Activated T-cell treated with anti-CD3 and anti-CD28 coated beads, Interleukin-2, amount 50 U/mL, for 24 hours (primary cell): ENCODE measurements at regions not wholly inside any gene's neighbourhood (a gene's known extent, or its start where the extent isn't known, plus 50 kb on each side); places are given as distances from the start of the nearest gene placed in this dataset.

Source experiments
- DNase-seq: peaks from one replicate; pipeline ENCODE4 v3.0.0-alpha.2; 2020
- H3K27ac Mint-ChIP-seq: 2 replicates; pipeline ENCODE4 v1.8.0; 2020; ENCODE audit warnings: mild to moderate bottlenecking, mixed read lengths
- H3K27me3 Mint-ChIP-seq: 2 replicates; pipeline ENCODE4 v1.8.0; 2020; ENCODE audit warnings: mixed read lengths
- H3K36me3 Mint-ChIP-seq: 2 replicates; pipeline ENCODE4 v1.8.0; 2020; ENCODE audit warnings: low read depth, mixed read lengths
- H3K4me1 Mint-ChIP-seq: 2 replicates; pipeline ENCODE4 v1.8.0; 2020; ENCODE audit warnings: low read depth, mixed read lengths
- H3K4me3 Mint-ChIP-seq: 2 replicates; pipeline ENCODE4 v1.8.0; 2020; ENCODE audit warnings: mild to moderate bottlenecking, moderate library complexity, mixed read lengths
- H3K9me3 Mint-ChIP-seq: 2 replicates; pipeline ENCODE4 v1.8.0; 2020; ENCODE audit warnings: mixed read lengths

DNA sequence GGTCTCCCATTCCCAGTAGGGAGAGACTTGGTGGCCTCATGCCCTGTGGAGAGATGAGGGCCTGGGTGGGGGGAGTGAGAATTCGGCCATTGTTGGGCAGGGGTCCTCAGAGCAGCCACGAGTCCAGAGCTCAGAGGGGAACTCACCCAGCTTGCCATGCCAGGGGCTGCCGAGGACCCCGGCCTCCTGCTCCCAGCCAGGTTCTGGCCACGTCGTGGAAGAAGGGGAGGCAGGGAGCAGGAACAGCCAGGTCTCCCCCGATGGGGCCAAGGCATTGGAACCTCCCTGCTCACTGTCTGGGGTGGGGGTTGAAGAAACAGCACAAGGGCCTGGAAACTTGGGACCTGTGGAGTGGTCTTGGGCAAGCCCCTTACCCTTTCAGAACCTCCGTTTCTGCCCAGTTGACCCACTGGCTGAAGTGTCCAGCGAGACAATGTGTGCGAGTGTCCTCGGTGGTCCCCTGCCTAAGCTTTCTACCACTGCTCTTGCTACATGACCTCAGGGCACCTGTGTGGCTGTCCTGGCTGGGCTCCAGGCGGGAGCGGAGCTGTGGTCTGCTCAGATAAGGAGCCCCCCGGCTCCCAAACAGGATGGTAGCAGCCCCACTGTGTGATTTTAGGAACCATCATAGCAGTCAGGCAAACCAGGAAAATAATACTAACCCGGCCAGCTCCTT lies 74.7 kb upstream of the WNT11 start:
- DNase-seq = no peak
- H3K4me3 Mint-ChIP-seq = no peak overlapping the region
- no peaks in the 10 kb centered on the region for H3K4me1 Mint-ChIP-seq
- H3K36me3 Mint-ChIP-seq = no peaks in the 10 kb centered on the region
- no peaks in the 10 kb centered on the region for H3K9me3 Mint-ChIP-seq
- H3K27me3 Mint-ChIP-seq = no peaks in the 10 kb centered on the region
- no peak overlapping the region for H3K27ac Mint-ChIP-seq

DNA sequence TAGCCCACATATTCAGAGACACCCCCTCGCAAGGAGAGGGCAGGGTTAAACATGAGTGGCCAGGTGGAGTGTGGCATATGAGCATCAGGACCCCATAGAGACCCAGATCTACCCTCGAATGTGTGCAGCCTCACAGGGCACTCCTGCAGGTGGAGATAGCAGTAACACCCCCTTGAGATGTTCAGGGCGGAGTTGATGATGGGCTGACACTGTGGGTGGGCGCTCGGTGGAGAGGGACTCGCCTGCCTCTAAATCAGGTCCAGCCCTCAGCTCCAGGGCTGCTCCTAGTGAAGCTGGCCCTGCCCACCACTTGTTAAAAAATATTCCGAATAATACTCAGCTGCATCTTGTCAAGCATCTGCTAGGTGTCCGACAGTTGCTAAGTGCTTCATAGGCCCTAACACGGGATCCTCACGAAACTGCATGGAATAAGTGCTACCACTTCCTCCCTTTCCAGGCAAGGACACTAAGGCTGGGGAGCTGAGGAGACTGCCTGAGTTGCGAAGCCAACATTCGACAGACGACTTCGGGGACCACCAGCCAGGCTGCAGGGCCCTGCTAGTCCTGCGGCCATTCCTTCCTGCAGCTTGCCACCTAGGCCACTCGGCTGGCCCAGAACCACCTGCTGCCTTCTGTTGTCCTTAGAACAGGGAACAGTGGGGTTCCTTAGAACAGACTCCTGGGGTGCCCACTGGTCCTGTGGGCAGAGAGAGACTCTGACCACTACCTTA lies 74.0 kb upstream of the WNT11 start:
- H3K4me3 Mint-ChIP-seq = no peak overlapping the region
- no peak overlapping the region for H3K27ac Mint-ChIP-seq
- no peaks in the 10 kb centered on the region for H3K27me3 Mint-ChIP-seq

DNA sequence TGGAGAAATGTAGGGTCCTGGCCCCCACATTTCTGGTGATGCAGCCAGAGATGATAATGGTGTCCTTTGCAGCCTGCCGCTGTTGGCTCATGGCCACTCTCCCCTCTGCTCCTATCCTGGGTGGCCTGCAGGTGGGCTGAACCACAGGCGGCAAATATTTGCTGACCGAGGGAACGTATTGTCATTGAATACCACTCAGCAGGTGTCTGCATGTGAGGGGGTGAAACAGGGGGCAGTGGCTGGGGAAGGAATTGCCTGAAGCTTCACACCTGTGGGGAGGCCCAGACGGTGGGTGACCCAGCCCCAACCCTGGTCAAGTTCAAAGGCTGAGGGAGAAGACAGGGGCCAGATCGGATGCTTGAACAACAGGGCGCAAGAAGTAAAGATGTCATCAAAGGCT lies 73.3 kb upstream of the WNT11 start:
- no peak for DNase-seq
- Mint-ChIP-seq H3K4me3 (no peak overlapping the region), H3K9me3 (no peaks in the 10 kb centered on the region), H3K27ac (no peak overlapping the region), H3K36me3 (no peaks in the 10 kb centered on the region), H3K27me3 (no peaks in the 10 kb centered on the region), H3K4me1 (no peaks in the 10 kb centered on the region)

More for the DNA sequence above, 74.0 kb upstream of the WNT11 start:
- H3K36me3 Mint-ChIP-seq = no peaks in the 10 kb centered on the region
- no peaks in the 10 kb centered on the region for H3K9me3 Mint-ChIP-seq
- H3K4me1 Mint-ChIP-seq = no peaks in the 10 kb centered on the region
- DNase-seq = no peak

DNA sequence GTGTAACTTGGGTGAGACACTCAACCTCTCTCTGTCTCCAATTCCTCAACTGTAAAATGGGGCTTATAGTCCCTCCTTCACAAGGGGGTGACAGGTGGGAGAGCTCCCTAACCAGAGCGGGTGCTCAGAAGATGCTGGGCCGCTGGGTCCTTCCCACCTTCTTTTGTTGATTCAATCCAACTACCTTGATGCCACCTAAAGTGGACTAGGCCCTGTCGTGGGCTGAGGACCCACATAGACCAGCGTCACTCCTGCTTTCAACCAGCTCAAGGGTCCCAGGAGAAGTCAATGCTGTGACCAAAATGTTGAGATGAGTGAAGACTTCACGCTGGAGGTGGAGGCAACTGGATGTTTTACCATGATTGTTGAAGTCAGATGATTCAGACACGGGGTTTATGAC lies 72.7 kb upstream of the WNT11 start:
- DNase-seq = no peak
- no peak overlapping the region for H3K4me3 Mint-ChIP-seq
- no peaks in the 10 kb centered on the region for H3K36me3 Mint-ChIP-seq
- H3K27ac Mint-ChIP-seq = no peak overlapping the region
- H3K4me1 Mint-ChIP-seq = no peaks in the 10 kb centered on the region
- no peaks in the 10 kb centered on the region for H3K27me3 Mint-ChIP-seq
- no peaks in the 10 kb centered on the region for H3K9me3 Mint-ChIP-seq

DNA sequence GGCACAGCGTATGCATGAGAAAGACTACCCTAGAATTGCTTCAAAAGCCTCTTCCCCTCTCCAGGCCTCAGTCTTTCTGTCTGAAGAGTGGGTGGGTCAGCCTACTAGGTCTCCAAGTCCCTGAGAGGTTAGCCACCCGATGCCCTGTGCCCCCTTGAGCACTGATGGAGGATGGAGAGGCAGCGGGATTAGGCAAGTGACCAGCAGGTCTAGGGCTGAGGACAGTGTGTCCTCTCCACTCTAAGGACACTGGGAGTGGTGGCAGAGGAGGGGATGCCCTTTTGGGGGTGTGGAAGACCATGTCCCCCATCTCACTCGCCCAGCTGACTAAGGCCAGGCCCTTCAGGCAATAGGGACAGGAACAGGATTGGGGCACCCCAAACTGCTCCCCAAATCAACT lies 72.2 kb upstream of the WNT11 start:
- H3K36me3 Mint-ChIP-seq = no peaks in the 10 kb centered on the region
- H3K4me3 Mint-ChIP-seq = no peak overlapping the region
- H3K9me3 Mint-ChIP-seq = no peaks in the 10 kb centered on the region
- no peak for DNase-seq
- H3K27ac Mint-ChIP-seq = no peak overlapping the region
- H3K4me1 Mint-ChIP-seq = no peaks in the 10 kb centered on the region
- H3K27me3 Mint-ChIP-seq = no peaks in the 10 kb centered on the region

DNA sequence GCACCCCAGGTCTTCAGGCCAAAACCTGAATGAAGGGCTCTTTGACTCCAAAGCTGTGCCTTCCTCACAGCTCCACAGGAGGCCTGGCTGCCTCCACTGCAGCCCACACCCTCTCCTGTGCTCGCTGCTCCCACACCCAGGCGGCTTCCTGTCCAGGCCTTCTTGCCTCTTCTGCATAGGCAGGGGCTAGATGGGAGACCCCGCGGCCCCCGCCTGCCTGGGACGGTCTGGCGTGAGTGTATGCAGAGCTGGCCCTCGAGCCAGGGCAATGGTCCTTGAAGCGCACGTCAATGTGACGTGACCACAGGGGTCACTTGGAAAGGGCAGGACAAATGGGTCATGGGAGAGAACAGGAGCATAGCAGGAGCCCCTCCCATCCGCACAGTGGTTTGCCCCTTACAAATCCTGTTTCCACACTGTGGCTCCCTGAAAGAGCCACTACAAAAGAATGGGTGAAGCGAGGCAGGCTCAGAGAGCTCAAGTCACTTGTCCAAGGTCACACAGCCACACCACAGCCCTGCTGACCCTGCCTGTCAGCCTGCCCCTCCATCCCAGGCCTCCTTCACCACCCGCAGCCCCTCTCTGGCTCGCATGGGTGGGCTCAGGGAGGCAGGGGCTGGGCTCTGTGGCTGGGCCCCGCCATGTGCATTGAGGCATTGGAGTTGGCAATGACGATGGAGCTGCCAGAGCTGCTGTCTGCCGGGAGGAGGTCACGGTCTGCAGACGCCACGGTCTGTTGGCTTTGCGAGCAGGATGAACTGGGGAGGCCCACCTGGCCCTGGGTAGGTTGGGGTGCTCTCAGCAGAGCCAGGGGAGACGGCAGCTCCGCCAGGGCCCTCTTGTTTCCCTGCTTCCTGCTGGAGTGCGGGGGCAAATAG lies 71.2 kb upstream of the WNT11 start:
- Mint-ChIP-seq H3K4me3 (no peak overlapping the region), H3K36me3 (no peaks in the 10 kb centered on the region), H3K4me1 (no peaks in the 10 kb centered on the region), H3K27ac (no peak overlapping the region), H3K27me3 (no peaks in the 10 kb centered on the region), H3K9me3 (no peaks in the 10 kb centered on the region)
- no peak for DNase-seq

DNA sequence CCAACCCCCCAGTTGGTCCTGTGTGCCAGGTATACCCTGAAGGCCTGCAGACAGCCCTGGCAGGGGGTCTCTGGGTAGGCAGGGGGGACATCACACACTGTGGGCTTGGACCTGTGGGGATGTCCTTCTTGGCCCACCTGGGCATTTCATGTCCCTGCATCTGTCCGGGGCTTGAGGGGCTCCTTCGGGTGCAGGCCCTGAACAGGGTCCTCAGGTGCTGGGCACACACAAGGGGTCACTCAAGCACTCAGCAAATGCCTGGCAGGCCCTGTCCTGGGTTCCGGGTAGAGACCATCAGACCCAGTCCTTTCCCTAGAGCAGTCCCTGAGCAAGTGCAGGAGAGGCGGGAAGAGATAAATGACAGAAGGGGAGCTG lies 70.5 kb upstream of the WNT11 start:
- no peaks in the 10 kb centered on the region for H3K27me3 Mint-ChIP-seq
- no peaks in the 10 kb centered on the region for H3K36me3 Mint-ChIP-seq
- H3K9me3 Mint-ChIP-seq = no peaks in the 10 kb centered on the region
- no peaks in the 10 kb centered on the region for H3K4me1 Mint-ChIP-seq
- DNase-seq = no peak
- no peak overlapping the region for H3K27ac Mint-ChIP-seq
- H3K4me3 Mint-ChIP-seq = no peak overlapping the region

DNA sequence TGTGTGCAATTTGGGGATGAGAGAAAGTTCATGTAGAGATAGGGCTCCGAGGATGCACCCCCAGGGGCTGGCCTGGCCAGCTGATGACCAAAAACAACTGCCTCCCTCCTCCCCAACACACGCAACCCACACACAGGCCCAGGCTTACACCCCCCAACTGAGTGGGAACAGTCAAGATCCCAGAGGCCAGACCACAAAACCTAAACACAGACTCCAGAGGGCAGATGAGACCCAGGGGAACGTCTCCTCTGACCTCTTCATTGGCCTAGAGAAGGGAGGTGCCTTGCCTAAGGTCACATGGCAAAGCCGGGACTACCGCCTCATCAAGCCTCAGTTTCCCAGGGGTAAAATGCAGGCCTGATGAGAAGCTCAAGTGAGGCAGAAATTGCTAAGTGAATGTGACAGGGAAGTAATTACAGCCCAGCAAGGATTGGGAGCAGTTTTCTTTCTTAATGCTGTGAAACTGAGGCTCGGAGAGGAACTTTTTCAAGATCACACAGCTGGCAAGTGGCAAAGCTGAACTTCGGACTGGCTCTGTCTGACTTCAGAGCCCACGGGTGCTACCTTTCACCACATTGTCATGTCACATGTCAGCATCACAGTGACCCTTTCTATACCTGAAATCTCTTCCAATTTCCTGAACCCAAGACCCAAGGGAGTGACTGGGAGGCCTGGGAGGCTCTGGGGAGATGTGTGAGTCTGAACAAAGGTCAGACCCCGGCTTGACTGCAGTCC lies 69.9 kb upstream of the WNT11 start:
- Mint-ChIP-seq H3K27ac (no peak overlapping the region), H3K27me3 (no peaks in the 10 kb centered on the region), H3K4me3 (no peak overlapping the region), H3K9me3 (no peaks in the 10 kb centered on the region), H3K4me1 (no peaks in the 10 kb centered on the region), H3K36me3 (no peaks in the 10 kb centered on the region)
- no peak for DNase-seq

DNA sequence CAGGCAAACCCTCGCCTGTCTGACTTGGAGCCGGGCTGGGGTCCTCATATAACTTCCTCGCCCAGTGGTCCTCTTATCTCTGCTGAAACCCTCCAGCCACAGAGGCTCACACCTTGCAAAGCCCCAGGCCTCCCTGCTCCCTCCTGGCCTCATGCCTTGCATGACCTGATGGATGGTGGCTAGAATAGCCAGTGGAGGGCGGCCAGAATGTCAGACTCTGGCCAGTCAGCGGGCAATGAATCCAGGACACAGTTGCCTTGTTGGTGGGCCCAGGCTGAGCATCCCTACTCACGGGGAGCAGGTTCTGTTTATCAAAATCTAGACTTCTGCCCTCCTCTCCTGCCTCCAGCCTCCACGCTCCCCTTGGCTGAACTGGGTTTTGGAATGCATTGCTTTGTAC lies 69.1 kb upstream of the WNT11 start:
- Mint-ChIP-seq H3K4me1 (no peaks in the 10 kb centered on the region), H3K27me3 (no peaks in the 10 kb centered on the region), H3K27ac (no peak overlapping the region)

DNA sequence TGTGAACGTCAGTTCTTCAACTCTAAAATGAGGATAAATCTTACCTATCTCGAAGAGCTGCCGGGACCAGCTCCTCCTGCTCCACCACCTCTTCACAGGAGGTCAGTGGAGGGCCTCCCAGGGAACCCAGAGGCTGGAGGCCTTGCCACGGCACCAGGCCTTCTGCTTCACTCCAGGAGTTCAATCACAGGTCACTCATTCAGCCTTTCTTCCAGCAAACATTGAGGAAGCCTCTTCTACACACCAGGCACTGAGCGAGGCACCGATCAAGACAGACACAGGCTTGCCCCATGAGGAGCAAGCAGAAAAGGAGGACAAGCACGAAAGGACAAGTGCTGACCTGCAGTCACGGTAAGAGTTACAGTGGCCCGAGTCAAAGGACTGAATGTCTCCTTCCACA lies 64.8 kb upstream of the WNT11 start:
- Mint-ChIP-seq H3K4me3 (no peak overlapping the region), H3K36me3 (no peaks in the 10 kb centered on the region), H3K27ac (no peak overlapping the region), H3K9me3 (no peaks in the 10 kb centered on the region), H3K27me3 (no peaks in the 10 kb centered on the region), H3K4me1 (no peaks in the 10 kb centered on the region)
- DNase-seq = no peak

More for the DNA sequence above, 69.1 kb upstream of the WNT11 start:
- Mint-ChIP-seq H3K4me3 (no peak overlapping the region), H3K9me3 (no peaks in the 10 kb centered on the region), H3K36me3 (no peaks in the 10 kb centered on the region)
- DNase-seq = no peak

DNA sequence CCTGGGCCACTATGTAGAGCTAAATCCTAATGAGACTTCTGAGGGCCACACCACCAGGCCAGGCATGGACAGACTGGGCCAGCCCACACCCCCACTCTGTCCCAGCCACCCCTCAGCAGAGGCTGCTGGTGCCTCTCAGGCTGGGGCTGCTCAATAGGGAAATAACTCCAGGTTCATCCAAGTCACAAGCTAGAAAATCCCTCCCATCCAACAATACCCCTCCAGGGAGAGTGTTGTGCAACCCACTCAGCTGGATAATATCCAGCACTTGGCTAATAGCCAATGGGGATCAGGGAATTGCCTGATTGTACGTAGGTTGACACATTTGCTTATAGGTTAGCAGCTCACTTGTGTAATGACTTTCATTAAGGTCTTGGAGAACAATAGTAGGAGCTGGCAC lies 64.1 kb upstream of the WNT11 start:
- Mint-ChIP-seq H3K4me1 (no peaks in the 10 kb centered on the region), H3K27ac (no peak overlapping the region), H3K4me3 (no peak overlapping the region), H3K36me3 (no peaks in the 10 kb centered on the region), H3K27me3 (no peaks in the 10 kb centered on the region), H3K9me3 (no peaks in the 10 kb centered on the region)
- no peak for DNase-seq

DNA sequence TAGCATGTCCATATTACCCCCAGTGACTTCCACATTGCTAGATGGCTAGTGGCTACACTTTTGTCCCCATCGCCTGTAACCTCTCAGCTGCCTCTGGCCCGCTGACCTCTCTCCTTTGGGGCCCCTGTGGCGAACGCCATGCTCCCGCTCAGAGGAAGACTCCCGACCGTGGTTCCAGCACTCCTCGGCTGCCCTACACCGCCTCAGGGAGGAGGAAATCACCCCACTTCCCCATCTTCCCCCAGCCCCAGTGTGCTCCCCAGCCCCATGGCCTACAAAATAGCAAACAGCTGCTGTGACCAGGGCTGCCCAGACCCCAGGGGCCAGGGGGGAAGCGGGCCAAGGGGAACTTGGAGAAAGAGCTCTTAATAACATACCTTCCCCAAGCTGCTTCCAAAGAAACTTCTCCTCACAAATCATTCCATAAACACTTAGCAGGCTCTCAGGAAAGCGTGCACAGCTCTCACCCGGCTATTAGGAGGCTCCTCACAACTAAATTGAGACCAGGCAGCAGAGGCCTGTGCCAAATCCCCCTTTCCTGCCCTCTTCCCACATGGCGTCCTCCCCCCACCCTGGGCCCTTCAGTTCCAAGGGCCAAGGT lies 63.5 kb upstream of the WNT11 start:
- no peaks in the 10 kb centered on the region for H3K27me3 Mint-ChIP-seq
- H3K27ac Mint-ChIP-seq = no peak overlapping the region
- no peak for DNase-seq
- H3K4me3 Mint-ChIP-seq = no peak overlapping the region
- no peaks in the 10 kb centered on the region for H3K9me3 Mint-ChIP-seq
- H3K36me3 Mint-ChIP-seq = no peaks in the 10 kb centered on the region
- no peaks in the 10 kb centered on the region for H3K4me1 Mint-ChIP-seq

DNA sequence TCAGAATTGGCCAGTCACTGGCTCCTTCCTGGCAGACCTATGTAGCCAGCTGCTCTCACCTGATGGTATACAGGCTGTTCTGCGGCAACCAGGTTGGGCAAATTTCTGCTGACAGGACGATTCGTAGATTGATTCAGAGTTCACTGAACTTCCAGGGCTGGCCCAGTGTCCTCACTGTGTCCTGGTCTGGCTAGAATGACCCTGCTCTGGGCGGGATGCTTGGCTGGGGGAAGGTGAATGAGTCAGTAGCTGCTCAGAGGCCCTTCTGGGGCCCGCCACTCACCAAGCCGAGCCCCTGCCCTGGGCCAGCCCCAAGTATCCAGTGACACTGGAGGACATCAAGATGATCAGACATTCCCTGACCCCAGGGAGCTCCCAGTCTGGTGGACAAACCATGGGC lies 62.9 kb upstream of the WNT11 start:
- no peaks in the 10 kb centered on the region for H3K36me3 Mint-ChIP-seq
- H3K27ac Mint-ChIP-seq = no peak overlapping the region
- H3K4me1 Mint-ChIP-seq = no peaks in the 10 kb centered on the region
- no peak overlapping the region for H3K4me3 Mint-ChIP-seq
- H3K27me3 Mint-ChIP-seq = no peaks in the 10 kb centered on the region
- DNase-seq = no peak
- no peaks in the 10 kb centered on the region for H3K9me3 Mint-ChIP-seq

DNA sequence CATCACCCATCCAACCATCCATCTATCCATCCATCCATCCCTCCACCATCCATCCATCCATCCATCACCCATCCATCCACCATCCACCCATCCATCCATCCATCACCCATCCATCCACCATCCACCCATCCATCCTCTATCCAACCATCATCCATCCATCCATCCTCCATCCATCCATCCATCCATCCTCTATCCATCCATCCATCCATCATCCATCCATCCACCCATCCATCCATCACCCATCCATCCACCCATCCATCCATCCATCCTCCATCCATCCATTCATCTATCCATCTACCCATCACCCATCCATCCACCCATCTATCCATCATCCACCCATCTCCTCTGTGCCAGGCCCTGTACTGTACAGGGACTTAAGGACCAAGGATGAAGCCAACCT lies 62.2 kb upstream of the WNT11 start:
- Mint-ChIP-seq H3K27me3 (no peaks in the 10 kb centered on the region), H3K4me3 (no peak overlapping the region), H3K4me1 (no peaks in the 10 kb centered on the region), H3K27ac (no peak overlapping the region), H3K36me3 (no peaks in the 10 kb centered on the region), H3K9me3 (no peaks in the 10 kb centered on the region)
- no peak for DNase-seq
